GM21619 (cell line): ENCODE measurements at regions not wholly inside any gene's neighbourhood (a gene's known extent, or its start where the extent isn't known, plus 50 kb on each side); places are given as distances from the start of the nearest gene placed in this dataset.

Experiments used
- ATAC-seq: cut with Tn5 transposase; IDR thresholded peaks from one replicate; pipeline ENCODE4 v1.9.1; 2021; ENCODE audit not compliant: unreplicated experiment

DNA sequence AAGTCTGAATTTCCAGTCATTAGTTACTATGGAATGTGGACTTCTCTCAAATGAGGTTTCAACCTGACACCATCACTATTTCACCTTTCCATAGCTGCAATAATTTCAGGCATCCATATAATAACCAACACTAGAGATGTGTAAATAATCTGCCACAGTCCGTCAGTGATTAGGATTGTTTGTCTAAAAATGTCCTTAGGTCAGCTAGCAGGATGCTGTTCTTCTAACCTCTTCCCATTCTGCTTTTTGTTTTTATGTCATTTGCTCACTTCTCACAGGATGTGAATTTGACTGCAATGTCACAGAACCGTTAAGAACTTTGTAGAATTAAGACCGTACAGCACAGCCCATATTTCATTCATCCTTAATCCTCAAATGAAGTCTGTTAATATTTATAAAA is 166.4 kb upstream of the RASA1 start:
- ATAC-seq = no peak

GRCh38 chr5:87102841-87103240 is 164.8 kb upstream of the RASA1 start:
- no peak for ATAC-seq

DNA sequence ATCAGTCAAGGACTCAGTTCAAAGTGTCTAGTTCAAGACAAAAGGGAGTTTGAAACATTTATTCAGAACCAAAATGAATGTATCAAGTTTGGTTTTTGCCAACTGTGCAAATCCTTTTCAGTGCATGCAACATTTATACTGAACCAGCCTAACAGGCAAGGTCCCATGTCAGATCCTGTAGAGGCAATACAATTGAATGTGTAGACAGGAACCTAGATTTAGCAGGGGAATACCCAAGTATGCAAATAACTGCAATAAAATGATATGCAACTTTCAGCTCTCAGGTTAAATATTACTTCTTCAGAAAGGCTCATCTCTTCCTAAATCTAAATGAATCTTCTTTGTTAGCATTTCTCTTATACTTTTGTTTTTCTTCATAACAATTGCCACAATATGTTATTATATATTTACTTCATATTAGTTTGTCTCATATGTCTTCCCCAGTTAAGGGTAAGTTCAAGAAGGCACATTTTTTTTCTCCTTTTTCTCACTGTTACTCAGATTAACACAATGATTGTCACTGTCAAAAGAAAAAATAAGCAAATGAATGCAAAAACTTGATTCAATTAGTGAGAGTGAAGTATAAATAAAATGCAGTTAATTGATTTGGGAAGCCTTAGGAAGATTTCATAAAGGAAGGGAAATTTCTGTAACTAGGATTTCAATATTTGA is 163.9 kb upstream of the RASA1 start:
- peak; percentile 97 for ATAC-seq

GRCh38 chr5:87105577-87105976 is 162.1 kb upstream of the RASA1 start:
- ATAC-seq = no peak

- ATAC-seq = no peak
Measured at GRCh38 chr5:87109746-87110145, 157.9 kb upstream of the RASA1 start.

GRCh38 chr5:87110721-87111120 is 157.0 kb upstream of the RASA1 start:
- ATAC-seq = no peak

DNA sequence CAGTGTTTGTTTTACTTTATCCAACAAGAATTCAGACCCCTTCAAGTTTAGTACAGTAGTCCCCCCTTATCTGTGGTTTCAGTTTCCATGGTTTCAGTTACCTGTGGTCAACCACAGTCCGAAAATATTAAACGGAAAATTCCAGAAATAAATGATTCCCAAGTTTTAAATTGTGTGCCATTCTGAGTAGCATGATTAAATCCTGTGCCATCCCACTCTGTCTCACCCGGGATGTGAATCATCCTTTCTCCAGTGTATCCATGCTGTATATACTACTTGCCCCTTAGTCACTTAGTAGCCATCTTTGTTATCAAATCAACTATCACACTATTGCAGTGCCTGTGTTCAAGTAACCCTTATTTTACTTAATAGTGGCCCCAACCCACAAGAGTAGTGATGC is 153.8 kb upstream of the RASA1 start:
- no peak for ATAC-seq

- no peak for ATAC-seq
Measured at GRCh38 chr5:87114631-87115030, 153.1 kb upstream of the RASA1 start.

GRCh38 chr5:87115839-87116364 is 151.8 kb upstream of the RASA1 start:
- no peak for ATAC-seq

DNA sequence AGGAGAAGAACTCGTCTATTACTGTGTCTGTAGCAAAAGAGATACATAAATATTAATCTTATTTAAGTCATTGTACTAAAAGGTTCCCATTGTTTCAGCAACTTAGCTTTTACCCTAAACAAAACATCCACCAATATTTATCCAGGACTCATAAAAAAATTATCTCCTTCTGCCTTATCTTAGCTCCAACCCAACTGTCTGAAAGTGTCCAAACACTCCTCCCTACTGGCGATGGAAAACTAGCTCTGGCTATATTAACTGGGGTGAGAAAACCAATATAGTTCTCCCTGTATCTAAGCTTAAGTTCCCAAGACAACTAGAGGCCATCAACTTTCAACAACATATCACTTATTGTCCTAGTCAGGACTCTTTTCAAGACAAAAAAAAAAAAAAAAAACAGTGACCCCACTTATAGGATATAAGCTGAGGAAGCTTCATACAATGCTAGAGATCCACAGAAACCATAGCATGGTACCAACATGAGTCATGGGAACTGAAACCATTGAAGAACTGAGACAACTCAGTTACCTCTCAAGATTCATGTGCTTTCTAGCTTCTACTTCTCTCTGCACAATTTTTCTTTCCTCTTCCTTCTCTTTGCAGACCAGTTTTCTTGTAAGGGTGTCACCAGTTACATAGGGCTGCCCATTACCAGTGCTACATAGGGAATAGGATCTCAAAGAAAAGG is 150.7 kb upstream of the RASA1 start:
- peak; percentile 87 for ATAC-seq

DNA sequence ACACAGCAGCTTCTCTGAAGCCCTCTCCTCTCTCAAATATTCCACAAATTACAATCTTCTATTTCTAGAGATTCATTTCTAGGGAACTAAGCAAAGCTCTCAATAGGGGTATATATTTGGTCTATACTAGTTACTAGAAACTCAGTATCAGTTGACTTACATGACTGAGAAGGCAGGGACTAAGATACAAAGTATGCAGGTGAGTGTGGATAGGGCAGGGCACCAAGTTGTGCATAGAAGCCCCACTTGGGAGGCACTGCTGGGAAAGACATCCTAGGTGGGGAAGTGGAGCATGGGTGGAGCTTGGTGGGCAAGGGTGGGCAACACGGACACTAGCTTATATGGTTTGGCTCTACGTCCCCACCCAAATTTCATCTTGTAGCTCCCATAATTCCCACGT is 148.1 kb upstream of the RASA1 start:
- no peak for ATAC-seq

GRCh38 chr5:87120518-87121303 is 147.0 kb upstream of the RASA1 start:
- peak; percentile 26 for ATAC-seq

- ATAC-seq = peak; percentile 75
Measured at GRCh38 chr5:87121304-87122150, 146.2 kb upstream of the RASA1 start.

DNA sequence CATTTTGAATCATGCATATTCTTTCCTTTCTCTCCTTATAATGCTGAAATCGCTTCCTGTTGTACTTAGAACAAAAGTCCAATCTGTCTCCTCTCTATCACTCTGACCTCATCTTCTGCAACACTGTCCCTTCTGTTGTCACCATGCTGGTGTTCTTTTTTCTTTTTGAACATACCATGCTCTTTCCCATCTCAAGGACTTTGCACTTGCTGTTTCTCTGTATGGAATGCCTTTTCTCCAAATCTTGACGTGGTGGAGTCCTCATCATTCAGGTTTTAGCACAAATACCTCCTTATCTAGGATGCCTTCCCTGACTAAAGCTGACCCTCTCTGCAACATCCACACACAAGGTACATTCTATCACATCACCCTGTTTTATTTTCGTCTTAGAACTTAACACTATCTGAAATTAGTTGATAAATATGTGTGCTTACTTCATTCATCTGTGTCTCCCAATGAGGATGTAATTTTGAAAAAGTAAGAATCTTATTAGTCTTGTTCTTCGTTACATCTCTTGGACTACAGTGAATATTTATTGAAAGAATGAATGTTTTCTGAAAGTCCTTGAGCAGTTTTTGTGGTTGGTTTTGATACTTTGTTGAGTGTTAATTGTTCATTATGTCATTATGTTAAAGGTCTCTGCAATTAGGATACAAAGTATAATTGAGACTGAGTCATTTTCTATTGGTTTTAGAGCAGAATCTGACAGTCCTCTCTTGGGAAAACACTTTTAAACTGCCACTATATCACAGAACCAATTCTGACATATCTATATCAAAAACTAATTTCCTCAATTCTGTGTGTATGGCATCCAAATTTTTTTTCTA is 145.3 kb upstream of the RASA1 start:
- ATAC-seq = no peak

DNA sequence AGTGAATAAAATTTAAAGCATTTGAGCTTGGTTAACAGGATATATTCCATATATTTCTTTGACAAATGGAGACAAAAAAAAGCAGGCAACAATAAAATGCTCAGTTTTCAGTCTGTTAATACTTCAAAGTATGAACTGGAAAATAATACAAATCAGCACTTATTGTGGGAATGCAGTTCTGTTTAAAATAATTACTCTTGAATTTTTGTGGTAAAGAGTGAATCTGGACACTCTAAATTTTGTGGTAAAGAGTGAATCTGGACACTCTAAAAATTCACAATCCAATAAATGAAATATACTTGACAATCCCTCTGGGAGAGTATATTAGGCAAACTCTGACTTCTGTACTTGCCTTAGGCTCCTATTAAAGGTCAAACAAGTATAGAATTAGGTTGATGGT is 141.9 kb upstream of the RASA1 start:
- ATAC-seq = no peak

DNA sequence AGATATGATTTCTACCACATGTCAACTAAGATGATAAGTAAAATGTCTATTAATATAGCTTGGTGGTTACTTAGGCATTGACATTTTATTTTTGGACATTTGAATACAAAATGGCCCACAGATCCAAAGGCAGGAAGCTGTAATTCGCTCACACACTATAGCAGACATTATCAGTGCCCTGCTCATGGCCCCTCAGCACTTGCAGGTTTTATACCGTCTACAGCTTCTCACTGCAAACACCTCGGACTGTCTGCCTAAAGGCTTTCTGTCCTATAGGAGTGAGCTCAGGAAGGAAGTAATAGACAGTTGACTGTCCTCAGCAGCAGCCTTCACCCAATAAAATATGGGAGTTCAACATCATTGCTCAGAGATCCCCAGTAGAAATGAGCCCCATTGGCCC is 140.8 kb upstream of the RASA1 start:
- no peak for ATAC-seq

GRCh38 chr5:87127426-87127825 is 140.3 kb upstream of the RASA1 start:
- ATAC-seq = no peak

GRCh38 chr5:87127956-87128687 is 139.6 kb upstream of the RASA1 start:
- no peak for ATAC-seq

- ATAC-seq = no peak
Measured at GRCh38 chr5:87129046-87129445, 138.6 kb upstream of the RASA1 start.
